Stimulated activated naive B cell treated with anti-CD40 and anti-IgM and Interleukin-4, amounts not matched to agents 10 μg/mL and 1 μg/mL and 100 μg/mL, for 72 hours (primary cell): ENCODE measurements at regions not wholly inside any gene's neighbourhood (a gene's known extent, or its start where the extent isn't known, plus 50 kb on each side); places are given as distances from the start of the nearest gene placed in this dataset.

Experiments used
- ATAC-seq, 2 donors: fragments of 150-1000 bp; cut with Tn5 transposase; replicated peaks; 2 replicates each; pipeline ENCODE4 v1.10.0; 2021; ENCODE audit warnings: moderate library complexity in 1 of 2
- DNase-seq: peaks from one replicate; pipeline ENCODE4 v3.0.0; 2021
- H3K27ac Mint-ChIP-seq: one replicate; pipeline ENCODE4 v1.8.0; 2022; ENCODE audit warnings: mild to moderate bottlenecking, mixed read lengths
- H3K27me3 Mint-ChIP-seq, 2 donors: one replicate each; pipeline ENCODE4 v1.8.0; 2022; ENCODE audit warnings: mixed read lengths in 2 of 2
- H3K36me3 Mint-ChIP-seq, 2 donors: one replicate each; pipeline ENCODE4 v1.8.0; 2022; ENCODE audit warnings: mixed read lengths in 2 of 2, mild to moderate bottlenecking in 1 of 2
- H3K4me1 Mint-ChIP-seq, 2 donors: one replicate each; pipeline ENCODE4 v1.8.0; 2022; ENCODE audit warnings: mixed read lengths in 2 of 2, mild to moderate bottlenecking in 1 of 2
- H3K4me3 Mint-ChIP-seq, 2 donors: one replicate each; pipeline ENCODE4 v1.8.0; 2022; ENCODE audit warnings: mild to moderate bottlenecking in 2 of 2, mixed read lengths in 2 of 2, moderate library complexity in 1 of 2
- H3K9me3 Mint-ChIP-seq, 2 donors: one replicate each; pipeline ENCODE4 v1.8.0; 2022; ENCODE audit warnings: mixed read lengths in 2 of 2, mild to moderate bottlenecking in 1 of 2

GRCh38 chr14:55949708-55950107 lies 168.5 kb upstream of the PELI2 start:
- Mint-ChIP-seq H3K4me3 (no peak overlapping the region), H3K9me3 (no peaks in the 10 kb centered on the region), H3K27me3 (peaks cover 0 to 7% of the 10 kb centered on the region in 2 donors), H3K4me1 (no peaks in the 10 kb centered on the region), H3K36me3 (no peaks in the 10 kb centered on the region), H3K27ac (no peak overlapping the region)
- DNase-seq (no peak), ATAC-seq (no peak)

- DNase-seq, result no peak
- no peak for ATAC-seq
- Mint-ChIP-seq H3K4me1 (no peaks in the 10 kb centered on the region), H3K9me3 (no peaks in the 10 kb centered on the region), H3K27me3 (peaks cover 0 to 7% of the 10 kb centered on the region in 2 donors), H3K4me3 (no peak overlapping the region), H3K27ac (no peak overlapping the region), H3K36me3 (no peaks in the 10 kb centered on the region)
Measured at GRCh38 chr14:55950135-55950534, 168.1 kb upstream of the PELI2 start.

- no peaks in the 10 kb centered on the region for H3K9me3 Mint-ChIP-seq
- no peak for DNase-seq
- H3K36me3 Mint-ChIP-seq, result no peaks in the 10 kb centered on the region
- H3K27me3 Mint-ChIP-seq, result peaks cover 0 to 4% of the 10 kb centered on the region in 2 donors
- H3K4me1 Mint-ChIP-seq, result no peaks in the 10 kb centered on the region
- H3K4me3 Mint-ChIP-seq, result no peak overlapping the region
- no peak overlapping the region for H3K27ac Mint-ChIP-seq
- no peak for ATAC-seq
Measured at GRCh38 chr14:55951341-55952206, 166.6 kb upstream of the PELI2 start.

- Mint-ChIP-seq H3K36me3 (no peaks in the 10 kb centered on the region), H3K27me3 (no peaks in the 10 kb centered on the region), H3K9me3 (no peaks in the 10 kb centered on the region), H3K4me1 (no peaks in the 10 kb centered on the region), H3K27ac (no peak overlapping the region), H3K4me3 (no peak overlapping the region)
- ATAC-seq (no peak), DNase-seq (no peak)
Measured at GRCh38 chr14:55954108-55954507, 164.1 kb upstream of the PELI2 start.

- H3K9me3 Mint-ChIP-seq, result no peaks in the 10 kb centered on the region
- H3K27ac Mint-ChIP-seq, result no peak overlapping the region
- no peaks in the 10 kb centered on the region for H3K36me3 Mint-ChIP-seq
- no peak overlapping the region for H3K4me3 Mint-ChIP-seq
- ATAC-seq, result no peak
- no peaks in the 10 kb centered on the region for H3K27me3 Mint-ChIP-seq
- DNase-seq, result no peak
- no peaks in the 10 kb centered on the region for H3K4me1 Mint-ChIP-seq
Measured at GRCh38 chr14:55955175-55955574, 163.0 kb upstream of the PELI2 start.

- DNase-seq, result no peak
- Mint-ChIP-seq H3K27ac (no peak overlapping the region), H3K4me1 (no peaks in the 10 kb centered on the region), H3K36me3 (no peaks in the 10 kb centered on the region), H3K4me3 (no peak overlapping the region), H3K9me3 (no peaks in the 10 kb centered on the region), H3K27me3 (no peaks in the 10 kb centered on the region)
- no peak for ATAC-seq
Measured at GRCh38 chr14:55957950-55958349, 160.3 kb upstream of the PELI2 start.

GRCh38 chr14:55963295-55963694 lies 154.9 kb upstream of the PELI2 start:
- Mint-ChIP-seq H3K27ac (no peak overlapping the region), H3K4me3 (no peak overlapping the region), H3K27me3 (no peaks in the 10 kb centered on the region), H3K36me3 (no peaks in the 10 kb centered on the region), H3K4me1 (peaks cover 0 to 5% of the 10 kb centered on the region in 2 donors), H3K9me3 (no peaks in the 10 kb centered on the region)
- DNase-seq, result no peak
- ATAC-seq, result no peak

- H3K27ac Mint-ChIP-seq, result no peak overlapping the region
- ATAC-seq (peak; percentile 54 to 82), DNase-seq (no peak)
- no peaks in the 10 kb centered on the region for H3K27me3 Mint-ChIP-seq
- no peaks in the 10 kb centered on the region for H3K9me3 Mint-ChIP-seq
- peaks cover 0 to 5% of the 10 kb centered on the region in 2 donors for H3K4me1 Mint-ChIP-seq
- H3K4me3 Mint-ChIP-seq, result no peak overlapping the region
- H3K36me3 Mint-ChIP-seq, result no peaks in the 10 kb centered on the region
Measured at GRCh38 chr14:55964091-55964490, 154.1 kb upstream of the PELI2 start.

- H3K9me3 Mint-ChIP-seq, result no peaks in the 10 kb centered on the region
- no peak overlapping the region for H3K27ac Mint-ChIP-seq
- DNase-seq (no peak), ATAC-seq (no peak)
- no peak overlapping the region for H3K4me3 Mint-ChIP-seq
- no peaks in the 10 kb centered on the region for H3K36me3 Mint-ChIP-seq
- peaks cover 0 to 5% of the 10 kb centered on the region in 2 donors for H3K4me1 Mint-ChIP-seq
- H3K27me3 Mint-ChIP-seq, result no peaks in the 10 kb centered on the region
Measured at GRCh38 chr14:55964821-55965220, 153.4 kb upstream of the PELI2 start.

- Mint-ChIP-seq H3K27me3 (peaks cover 0 to 2% of the 10 kb centered on the region in 2 donors), H3K9me3 (no peaks in the 10 kb centered on the region), H3K36me3 (no peaks in the 10 kb centered on the region), H3K27ac (no peak overlapping the region), H3K4me3 (no peak overlapping the region), H3K4me1 (peaks cover 0 to 5% of the 10 kb centered on the region in 2 donors)
- DNase-seq (no peak), ATAC-seq (no peak)
Measured at GRCh38 chr14:55965851-55966250, 152.4 kb upstream of the PELI2 start.

- H3K27me3 Mint-ChIP-seq, result peaks cover 0 to 10% of the 10 kb centered on the region in 2 donors
- no peak overlapping the region for H3K27ac Mint-ChIP-seq
- no peaks in the 10 kb centered on the region for H3K36me3 Mint-ChIP-seq
- DNase-seq (no peak), ATAC-seq (no peak)
- H3K4me3 Mint-ChIP-seq, result no peak overlapping the region
- no peaks in the 10 kb centered on the region for H3K9me3 Mint-ChIP-seq
- peaks cover 0 to 3% of the 10 kb centered on the region in 2 donors for H3K4me1 Mint-ChIP-seq
Measured at GRCh38 chr14:55968741-55969140, 149.5 kb upstream of the PELI2 start.

GRCh38 chr14:55973285-55973800 lies 144.9 kb upstream of the PELI2 start:
- no peak overlapping the region for H3K27ac Mint-ChIP-seq
- no peaks in the 10 kb centered on the region for H3K9me3 Mint-ChIP-seq
- H3K4me3 Mint-ChIP-seq, result no peak overlapping the region
- no peaks in the 10 kb centered on the region for H3K36me3 Mint-ChIP-seq
- no peaks in the 10 kb centered on the region for H3K4me1 Mint-ChIP-seq
- peaks cover 0 to 10% of the 10 kb centered on the region in 2 donors for H3K27me3 Mint-ChIP-seq
- DNase-seq (no peak), ATAC-seq (no peak)

- DNase-seq (no peak), ATAC-seq (no peak)
- H3K36me3 Mint-ChIP-seq, result no peaks in the 10 kb centered on the region
- no peaks in the 10 kb centered on the region for H3K4me1 Mint-ChIP-seq
- no peak overlapping the region for H3K27ac Mint-ChIP-seq
- H3K27me3 Mint-ChIP-seq, result peaks cover 0 to 10% of the 10 kb centered on the region in 2 donors
- no peaks in the 10 kb centered on the region for H3K9me3 Mint-ChIP-seq
- H3K4me3 Mint-ChIP-seq, result no peak overlapping the region
Measured at GRCh38 chr14:55973911-55974630, 144.1 kb upstream of the PELI2 start.

- no peak overlapping the region for H3K27ac Mint-ChIP-seq
- no peak for ATAC-seq
- peaks cover 2 to 3% of the 10 kb centered on the region in 2 donors for H3K9me3 Mint-ChIP-seq
- DNase-seq, result no peak
- H3K4me3 Mint-ChIP-seq, result no peak overlapping the region
- H3K4me1 Mint-ChIP-seq, result no peaks in the 10 kb centered on the region
- peaks cover 0 to 10% of the 10 kb centered on the region in 2 donors for H3K27me3 Mint-ChIP-seq
- H3K36me3 Mint-ChIP-seq, result peaks cover 0 to 2% of the 10 kb centered on the region in 2 donors
Measured at GRCh38 chr14:55975281-55975910, 142.8 kb upstream of the PELI2 start.
